Retinal pigment epithelial cell (primary cell): ENCODE measurements at regions not wholly inside any gene's neighbourhood (a gene's known extent, or its start where the extent isn't known, plus 50 kb on each side); places are given as distances from the start of the nearest gene placed in this dataset.
"Not testable (repeated sequence)": the region's sequence is repeated elsewhere in the genome, so short reads cannot be mapped to it uniquely, and the experiment has no call there.

Experiments used
- DNase-seq: peaks from one replicate; pipeline ENCODE4 v3.0.0-alpha.2; 2010; ENCODE audit warnings: low read depth
- H3K4me3 ChIP-seq: 2 replicates; pipeline ENCODE4 v1.5.1; 2011; ENCODE audit warnings: mild to moderate bottlenecking, low read length, control low read depth, moderate library complexity
- TF ChIP-seq, protein P1 (sequence below): conservative IDR thresholded peaks from 2 replicates; pipeline ENCODE4 v1.5.1; 2011; ENCODE audit warnings: low read depth, low read length, control low read depth, inconsistent platforms

GRCh38 chr12:115870021-115870420 is 407.5 kb downstream of the MED13L start:
- no peak for DNase-seq
- no peak overlapping the region for H3K4me3 ChIP-seq
- TF ChIP-seq, protein P1, sequence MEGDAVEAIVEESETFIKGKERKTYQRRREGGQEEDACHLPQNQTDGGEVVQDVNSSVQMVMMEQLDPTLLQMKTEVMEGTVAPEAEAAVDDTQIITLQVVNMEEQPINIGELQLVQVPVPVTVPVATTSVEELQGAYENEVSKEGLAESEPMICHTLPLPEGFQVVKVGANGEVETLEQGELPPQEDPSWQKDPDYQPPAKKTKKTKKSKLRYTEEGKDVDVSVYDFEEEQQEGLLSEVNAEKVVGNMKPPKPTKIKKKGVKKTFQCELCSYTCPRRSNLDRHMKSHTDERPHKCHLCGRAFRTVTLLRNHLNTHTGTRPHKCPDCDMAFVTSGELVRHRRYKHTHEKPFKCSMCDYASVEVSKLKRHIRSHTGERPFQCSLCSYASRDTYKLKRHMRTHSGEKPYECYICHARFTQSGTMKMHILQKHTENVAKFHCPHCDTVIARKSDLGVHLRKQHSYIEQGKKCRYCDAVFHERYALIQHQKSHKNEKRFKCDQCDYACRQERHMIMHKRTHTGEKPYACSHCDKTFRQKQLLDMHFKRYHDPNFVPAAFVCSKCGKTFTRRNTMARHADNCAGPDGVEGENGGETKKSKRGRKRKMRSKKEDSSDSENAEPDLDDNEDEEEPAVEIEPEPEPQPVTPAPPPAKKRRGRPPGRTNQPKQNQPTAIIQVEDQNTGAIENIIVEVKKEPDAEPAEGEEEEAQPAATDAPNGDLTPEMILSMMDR, result no peak

- DNase-seq, result no peak
- TF ChIP-seq, protein P1, result no peak
Measured at GRCh38 chr12:115869604-115870003, 407.9 kb downstream of the MED13L start.

DNA sequence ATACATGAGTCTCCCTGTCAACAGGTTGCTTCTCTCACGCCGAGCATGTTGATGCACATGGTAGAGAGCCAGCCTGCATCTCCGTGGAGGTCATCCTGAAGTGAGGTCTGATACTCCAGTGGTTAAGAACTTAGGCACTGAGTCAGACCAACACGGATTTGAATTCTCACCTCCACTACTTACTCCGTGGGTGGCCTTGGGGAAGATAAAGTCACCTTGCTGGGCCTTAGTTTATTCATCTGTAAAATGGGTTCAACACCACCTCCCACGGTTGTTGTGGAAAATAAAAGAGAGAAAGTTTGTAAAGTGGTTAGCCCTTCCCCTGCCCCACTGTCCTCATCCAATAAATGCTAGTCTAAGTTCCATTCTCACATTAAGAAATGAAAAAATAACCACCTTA is 408.9 kb downstream of the MED13L start:
- TF ChIP-seq, protein P1, result no peak
- no peak for DNase-seq
- no peak overlapping the region for H3K4me3 ChIP-seq

More at GRCh38 chr12:115869604-115870003, 407.9 kb downstream of the MED13L start:
- no peak overlapping the region for H3K4me3 ChIP-seq

GRCh38 chr12:115867854-115868253 is 409.6 kb downstream of the MED13L start:
- TF ChIP-seq, protein P1, result no peak
- H3K4me3 ChIP-seq, result no peak overlapping the region
- no peak for DNase-seq

GRCh38 chr12:115866909-115867525 is 410.5 kb downstream of the MED13L start:
- TF ChIP-seq, protein P1, result no peak
- no peak overlapping the region for H3K4me3 ChIP-seq
- DNase-seq, result no peak

GRCh38 chr12:115866281-115866680 is 411.2 kb downstream of the MED13L start:
- not testable (repeated sequence) for H3K4me3 ChIP-seq, DNase-seq

DNA sequence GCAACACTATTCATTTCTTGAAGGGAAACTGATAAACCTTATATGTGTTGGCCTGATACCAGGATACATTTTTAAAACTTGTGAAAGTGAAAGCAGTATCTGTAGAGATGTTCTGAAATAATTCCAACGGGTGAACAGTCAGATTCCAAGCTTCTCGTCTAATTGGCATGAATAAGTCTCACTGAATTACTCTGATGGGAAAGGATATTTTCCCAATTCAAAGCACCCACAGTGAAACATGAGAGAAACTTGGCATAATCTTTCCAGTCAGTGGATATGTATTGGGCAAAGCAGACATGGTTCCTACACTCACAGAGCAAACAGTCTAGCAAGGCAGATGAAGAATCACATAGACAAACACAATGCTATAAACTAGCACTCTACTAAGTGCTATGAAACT is 413.1 kb downstream of the MED13L start:
- TF ChIP-seq, protein P1, result no peak
- H3K4me3 ChIP-seq, result no peak overlapping the region
- no peak for DNase-seq
